ENCODE measurements at regions not wholly inside any gene's neighbourhood (a gene's known extent, or its start where the extent isn't known, plus 50 kb on each side); places are given as distances from the start of the nearest gene placed in this dataset.

DNA sequence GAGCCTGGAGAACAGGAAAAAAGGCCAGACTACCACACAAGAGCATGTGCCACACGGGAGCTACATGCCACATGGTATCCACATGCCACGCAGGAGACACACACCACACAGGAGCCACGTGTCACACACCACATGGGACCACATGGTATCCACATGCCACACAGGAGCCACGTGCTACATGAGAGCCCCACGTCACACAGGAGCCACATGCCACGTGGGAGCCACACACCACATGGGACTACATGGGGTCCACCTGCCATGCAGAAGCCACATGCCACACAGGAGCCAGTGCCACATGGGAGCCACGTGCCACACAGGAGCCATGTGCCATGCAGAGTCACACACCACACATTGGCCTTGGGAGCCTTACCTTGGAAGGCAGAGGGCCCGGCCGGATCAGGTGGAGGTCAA is 244.4 kb upstream of the PPP2R2D start:
- H3K9me3 ChIP-seq (ENCODE audit: control insufficient read depth in 4 of 4, insufficient read depth in 3 of 4, low read length in 3 of 4) = peaks cover 0 to 9% (median 0%) of the 10 kb centered on the region in 4 donors
- H3K36me3 ChIP-seq (ENCODE audit: control insufficient read depth in 4 of 4, insufficient read depth in 4 of 4, low read length in 4 of 4) = no peaks in the 10 kb centered on the region
- TF ChIP-seq, protein P1, sequence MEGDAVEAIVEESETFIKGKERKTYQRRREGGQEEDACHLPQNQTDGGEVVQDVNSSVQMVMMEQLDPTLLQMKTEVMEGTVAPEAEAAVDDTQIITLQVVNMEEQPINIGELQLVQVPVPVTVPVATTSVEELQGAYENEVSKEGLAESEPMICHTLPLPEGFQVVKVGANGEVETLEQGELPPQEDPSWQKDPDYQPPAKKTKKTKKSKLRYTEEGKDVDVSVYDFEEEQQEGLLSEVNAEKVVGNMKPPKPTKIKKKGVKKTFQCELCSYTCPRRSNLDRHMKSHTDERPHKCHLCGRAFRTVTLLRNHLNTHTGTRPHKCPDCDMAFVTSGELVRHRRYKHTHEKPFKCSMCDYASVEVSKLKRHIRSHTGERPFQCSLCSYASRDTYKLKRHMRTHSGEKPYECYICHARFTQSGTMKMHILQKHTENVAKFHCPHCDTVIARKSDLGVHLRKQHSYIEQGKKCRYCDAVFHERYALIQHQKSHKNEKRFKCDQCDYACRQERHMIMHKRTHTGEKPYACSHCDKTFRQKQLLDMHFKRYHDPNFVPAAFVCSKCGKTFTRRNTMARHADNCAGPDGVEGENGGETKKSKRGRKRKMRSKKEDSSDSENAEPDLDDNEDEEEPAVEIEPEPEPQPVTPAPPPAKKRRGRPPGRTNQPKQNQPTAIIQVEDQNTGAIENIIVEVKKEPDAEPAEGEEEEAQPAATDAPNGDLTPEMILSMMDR (IDR thresholded peaks at IDR 0.05; ENCODE audit: control extremely low read depth, extremely low read depth) = no peak
- peaks cover 0 to 9% (median 0%) of the 10 kb centered on the region in 3 donors for H3K27me3 ChIP-seq (ENCODE audit: control insufficient read depth in 3 of 3, insufficient read depth in 3 of 3, low read length in 2 of 3)
- no peak overlapping the region for H3K27ac ChIP-seq (ENCODE audit: low read depth in 1 of 2, low read length in 1 of 2)
- no peak overlapping the region for H3K9ac ChIP-seq (ENCODE audit: insufficient read depth in 1 of 2, low read length in 2 of 2)
- DNase-seq (no peak), ATAC-seq (ENCODE audit: insufficient read depth, low FRiP score) (no peak)
- no peak overlapping the region for H3K4me3 ChIP-seq
- 88 to 94% methylated on average over 9 of the region's 9 CpGs for WGBS, 2 donors
- H3K4me1 ChIP-seq (ENCODE audit: control insufficient read depth in 5 of 5, insufficient read depth in 5 of 5, low read length in 5 of 5) = no peaks in the 10 kb centered on the region

DNA sequence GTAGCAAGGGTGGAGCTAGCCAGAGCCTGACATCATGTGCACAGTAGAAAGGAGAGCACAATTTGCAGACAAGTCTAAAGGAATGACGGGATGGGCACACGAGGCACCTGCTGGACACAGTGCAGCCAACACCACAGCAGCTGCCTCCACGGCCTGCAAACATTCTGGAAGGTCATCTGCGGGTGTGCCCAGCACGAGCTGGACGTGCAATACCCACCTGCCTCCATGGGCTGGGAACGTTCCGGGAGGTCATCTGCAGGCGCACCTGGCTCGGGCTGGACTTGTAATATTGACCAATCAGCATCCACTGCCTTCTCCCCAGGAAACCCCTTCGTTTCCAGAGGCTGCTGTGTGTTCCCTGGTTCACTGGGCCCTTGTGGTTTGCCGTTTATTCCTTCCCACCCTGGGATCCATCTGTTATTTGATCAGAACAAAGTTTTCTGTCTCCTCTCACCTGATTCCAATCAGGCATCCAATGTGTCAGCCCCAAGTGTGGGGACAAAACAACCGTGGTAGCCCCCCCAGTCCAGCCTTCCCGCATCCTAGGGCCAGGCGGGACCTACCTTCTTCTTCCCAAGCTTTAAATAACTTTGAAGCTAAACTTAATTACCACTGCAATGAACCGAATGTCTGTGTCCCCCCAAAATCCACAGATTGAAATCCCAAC is 243.4 kb upstream of the PPP2R2D start:
- ATAC-seq (ENCODE audit: insufficient read depth, low FRiP score) = no peak
- H3K9me3 ChIP-seq (ENCODE audit: control insufficient read depth in 4 of 4, insufficient read depth in 3 of 4, low read length in 3 of 4) = peaks cover 0 to 9% (median 0%) of the 10 kb centered on the region in 4 donors
- TF ChIP-seq, protein P1 (IDR thresholded peaks at IDR 0.05; ENCODE audit: control extremely low read depth, extremely low read depth) = no peak
- no peak overlapping the region for H3K4me3 ChIP-seq
- no peak overlapping the region for H3K27ac ChIP-seq (ENCODE audit: low read depth in 1 of 2, low read length in 1 of 2)
- DNase-seq = no peak
- 82 to 90% methylated on average over 16 of the region's 16 CpGs for WGBS, 2 donors
- peaks cover 0 to 4% (median 0%) of the 10 kb centered on the region in 3 donors for H3K27me3 ChIP-seq (ENCODE audit: control insufficient read depth in 3 of 3, insufficient read depth in 3 of 3, low read length in 2 of 3)
- no peaks in the 10 kb centered on the region for H3K4me1 ChIP-seq (ENCODE audit: control insufficient read depth in 5 of 5, insufficient read depth in 5 of 5, low read length in 5 of 5)
- no peak overlapping the region for H3K9ac ChIP-seq (ENCODE audit: insufficient read depth in 1 of 2, low read length in 2 of 2)
- H3K36me3 ChIP-seq (ENCODE audit: control insufficient read depth in 4 of 4, insufficient read depth in 4 of 4, low read length in 4 of 4) = no peaks in the 10 kb centered on the region

DNA sequence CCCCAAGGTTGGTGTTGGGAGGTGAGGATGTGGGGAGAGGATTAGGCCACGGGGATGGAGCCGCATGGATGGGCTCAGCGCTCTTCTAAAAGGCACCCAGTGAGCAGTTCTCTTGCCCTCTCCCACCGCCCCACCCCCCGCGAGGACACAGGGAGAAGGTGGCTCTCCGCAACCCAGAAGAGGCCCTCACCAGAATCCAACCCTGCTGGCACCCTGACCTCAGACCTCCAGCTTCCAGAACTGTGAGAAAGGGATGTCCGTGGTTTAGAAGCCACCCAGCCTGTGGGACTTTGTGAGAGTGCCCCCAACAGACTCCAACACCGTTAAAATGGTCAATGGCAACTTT is 242.8 kb upstream of the PPP2R2D start:
- DNase-seq = no peak
- Histone ChIP-seq H3K4me1 (ENCODE audit: control insufficient read depth in 5 of 5, insufficient read depth in 5 of 5, low read length in 5 of 5) (no peaks in the 10 kb centered on the region), H3K9me3 (ENCODE audit: control insufficient read depth in 4 of 4, insufficient read depth in 3 of 4, low read length in 3 of 4) (peaks cover 0 to 9% (median 0%) of the 10 kb centered on the region in 4 donors), H3K27ac (ENCODE audit: low read depth in 1 of 2, low read length in 1 of 2) (no peak overlapping the region), H3K9ac (ENCODE audit: insufficient read depth in 1 of 2, low read length in 2 of 2) (no peak overlapping the region), H3K36me3 (ENCODE audit: control insufficient read depth in 4 of 4, insufficient read depth in 4 of 4, low read length in 4 of 4) (no peaks in the 10 kb centered on the region), H3K4me3 (no peak overlapping the region), H3K27me3 (ENCODE audit: control insufficient read depth in 3 of 3, insufficient read depth in 3 of 3, low read length in 2 of 3) (no peaks in the 10 kb centered on the region)
- no peak for ATAC-seq (ENCODE audit: insufficient read depth, low FRiP score)
- 84 to 94% methylated on average over 9 of the region's 9 CpGs for WGBS, 2 donors
- TF ChIP-seq, protein P1 (IDR thresholded peaks at IDR 0.05; ENCODE audit: control extremely low read depth, extremely low read depth) = no peak
